ENCODE measurements at regions not wholly inside any gene's neighbourhood (a gene's known extent, or its start where the extent isn't known, plus 50 kb on each side); places are given as distances from the start of the nearest gene placed in this dataset.

- Histone ChIP-seq H3K4me3 (ENCODE audit: low read length) (no peak overlapping the region), H3K9me2 (ENCODE audit: insufficient read depth, low read length) (no peaks in the 10 kb centered on the region), H3F3A (ENCODE audit: insufficient read depth, low read length, poor library complexity, severe bottlenecking) (no peaks in the 10 kb centered on the region), H4K20me1 (ENCODE audit: insufficient read depth) (no peaks in the 10 kb centered on the region), H3K9me3 (ENCODE audit: low read length) (no peaks in the 10 kb centered on the region), H2AFZ (ENCODE audit: low read depth, low read length) (no peak overlapping the region), H3K9ac (ENCODE audit: low read length) (no peak overlapping the region), H3K27ac (ENCODE audit: low read length) (no peak overlapping the region), H3K4me2 (ENCODE audit: low read length) (no peak overlapping the region), H3K36me3 (ENCODE audit: insufficient read depth, low read length) (no peaks in the 10 kb centered on the region), H3K79me2 (replicated peaks; ENCODE audit: insufficient read depth, low read length) (peaks cover 15% of the 10 kb centered on the region), H3K27me3 (ENCODE audit: insufficient read depth, low read depth, low read length) (no peaks in the 10 kb centered on the region)
- TF ChIP-seq REST (IDR thresholded peaks at IDR 0.05; ENCODE audit: borderline replicate concordance): no peak
- TF ChIP-seq EZH2 (IDR thresholded peaks at IDR 0.05; ENCODE audit: borderline replicate concordance, insufficient read depth, low read length, poor library complexity, severe bottlenecking): no peak
- TF ChIP-seq TAF1 (IDR thresholded peaks at IDR 0.05; ENCODE audit: low read depth): no peak
- TF ChIP-seq RAD21 (conservative IDR thresholded peaks at IDR 0.05): no peak
- no peak for TF ChIP-seq CTCF (IDR thresholded peaks at IDR 0.05; ENCODE audit: poor library complexity, severe bottlenecking)
- TF ChIP-seq MXI1 (conservative IDR thresholded peaks at IDR 0.05; ENCODE audit: poor library complexity, severe bottlenecking): no peak
- no peak for TF ChIP-seq SMC3 (conservative IDR thresholded peaks at IDR 0.05; ENCODE audit: poor library complexity)
- TF ChIP-seq POLR2AphosphoS5 (IDR thresholded peaks at IDR 0.05): no peak
- TF ChIP-seq EP300 (conservative IDR thresholded peaks at IDR 0.05; ENCODE audit: poor library complexity, severe bottlenecking): no peak
Observed at GRCh38 chr17:63189930-63190329, 223.9 kb downstream of the TANC2 start.

GRCh38 chr17:63190821-63191370 lies 224.9 kb downstream of the TANC2 start:
- Histone ChIP-seq H3F3A (ENCODE audit: insufficient read depth, low read length, poor library complexity, severe bottlenecking) (no peaks in the 10 kb centered on the region), H2AFZ (ENCODE audit: low read depth, low read length) (no peak overlapping the region), H3K79me2 (replicated peaks; ENCODE audit: insufficient read depth, low read length) (peaks cover 15% of the 10 kb centered on the region), H3K9ac (ENCODE audit: low read length) (no peak overlapping the region), H3K9me3 (ENCODE audit: low read length) (no peaks in the 10 kb centered on the region), H3K4me2 (ENCODE audit: low read length) (no peak overlapping the region), H4K20me1 (ENCODE audit: insufficient read depth) (no peaks in the 10 kb centered on the region), H3K9me2 (ENCODE audit: insufficient read depth, low read length) (no peaks in the 10 kb centered on the region), H3K36me3 (ENCODE audit: insufficient read depth, low read length) (peaks cover 6% of the 10 kb centered on the region), H3K4me3 (ENCODE audit: low read length) (no peak overlapping the region), H3K27ac (ENCODE audit: low read length) (no peak overlapping the region), H3K27me3 (ENCODE audit: insufficient read depth, low read depth, low read length) (no peaks in the 10 kb centered on the region)
- no peak for TF ChIP-seq MXI1 (conservative IDR thresholded peaks at IDR 0.05; ENCODE audit: poor library complexity, severe bottlenecking)
- TF ChIP-seq REST (IDR thresholded peaks at IDR 0.05; ENCODE audit: borderline replicate concordance): no peak
- TF ChIP-seq SMC3 (conservative IDR thresholded peaks at IDR 0.05; ENCODE audit: poor library complexity): no peak
- no peak for TF ChIP-seq RAD21 (conservative IDR thresholded peaks at IDR 0.05)
- TF ChIP-seq POLR2AphosphoS5 (IDR thresholded peaks at IDR 0.05): no peak
- no peak for TF ChIP-seq CTCF (IDR thresholded peaks at IDR 0.05; ENCODE audit: poor library complexity, severe bottlenecking)
- no peak for TF ChIP-seq TAF1 (IDR thresholded peaks at IDR 0.05; ENCODE audit: low read depth)
- no peak for TF ChIP-seq EZH2 (IDR thresholded peaks at IDR 0.05; ENCODE audit: borderline replicate concordance, insufficient read depth, low read length, poor library complexity, severe bottlenecking)
- TF ChIP-seq EP300 (conservative IDR thresholded peaks at IDR 0.05; ENCODE audit: poor library complexity, severe bottlenecking): no peak
